ENCODE measurements at regions not wholly inside any gene's neighbourhood (a gene's known extent, or its start where the extent isn't known, plus 50 kb on each side); places are given as distances from the start of the nearest gene placed in this dataset.

DNA sequence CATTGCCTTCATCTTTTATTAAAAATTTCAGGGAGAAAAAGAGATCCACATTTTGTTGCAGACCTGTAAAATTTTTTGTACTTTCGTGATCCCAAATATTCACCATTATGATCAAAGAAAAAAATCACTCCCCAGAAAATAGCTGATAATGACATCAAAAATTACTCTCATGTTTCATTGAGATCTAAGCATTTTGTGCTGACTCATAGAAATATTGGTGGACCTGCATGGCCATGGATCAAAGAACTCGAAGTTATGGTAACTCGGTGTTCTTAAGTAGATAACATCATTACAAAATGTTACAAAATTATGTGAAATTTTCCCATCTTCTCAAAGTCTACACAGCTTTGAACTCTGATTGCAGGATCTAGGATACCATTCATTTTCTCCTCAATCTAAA, 135.8 kb downstream of the PTGER3 start:
- no peak for FAIRE-seq
- 0% methylated on average over 3 of the region's 3 CpGs for WGBS (ENCODE audit: low lambda C conversion rate)

GRCh38 chr1:70914224-70914623, 133.4 kb downstream of the PTGER3 start:
- Histone ChIP-seq H3K27me3 (ENCODE audit: control insufficient read depth in 1 of 2, insufficient read depth in 2 of 2, low read length in 2 of 2) (no peaks in the 10 kb centered on the region), H3K9ac (ENCODE audit: insufficient read depth, low read depth, low read length) (no peak overlapping the region), H3K27ac (ENCODE audit: extremely low read length, insufficient read depth, low read length) (no peak overlapping the region), H3K4me3 (replicated peaks in 1 of 3; ENCODE audit: insufficient read depth in 1 of 3, low read depth in 2 of 3, low read length in 3 of 3) (no peak overlapping the region), H3K4me2 (ENCODE audit: low read depth, low read length) (no peak overlapping the region), H2AFZ (ENCODE audit: low read length) (no peak overlapping the region), H3K79me2 (ENCODE audit: insufficient read depth, low read length) (no peaks in the 10 kb centered on the region), H3K9me3 (ENCODE audit: low read length) (peaks cover 10% of the 10 kb centered on the region; the same call in 1 of the 2 replicates), H4K20me1 (ENCODE audit: insufficient read depth, low read length) (no peaks in the 10 kb centered on the region), H3K4me1 (ENCODE audit: insufficient read depth, low read length) (no peaks in the 10 kb centered on the region), H3K36me3 (replicated peaks in 1 of 2; ENCODE audit: control insufficient read depth in 1 of 2, insufficient read depth in 2 of 2, low read length in 2 of 2) (no peaks in the 10 kb centered on the region)
- in situ Hi-C loops (cut with HindIII; ENCODE audit: extremely low pct_ligation_motif_present, low pct_unique_long_range_greater_than_20kb) = no loop called here
- DNase-seq (ENCODE audit: low spot score) (no peak), ATAC-seq (no peak), FAIRE-seq (no peak)
- POLR2A ChIA-PET = no interaction called here
- WGBS (ENCODE audit: low lambda C conversion rate) = 6% methylated on average over 1 of the region's 1 CpG
- intact Hi-C loops (cut with micrococcal nuclease; ENCODE audit: unreplicated experiment) = no loop called here
- CTCF ChIA-PET (ENCODE audit: low intra/inter-chr PET ratio, low total read pairs) = no interaction called here
- BruUV-seq (replicated peaks) = no TSS peak
- TF ChIP-seq CREB1 (IDR thresholded peaks at IDR 0.05) (0 out of 2 replicates have a peak, but pooled peaks have one; percentile 22), CREB1 (CRISPR knock-in tag; IDR thresholded peaks at IDR 0.05) (no peak), CC2D1A (CRISPR knock-in tag; IDR thresholded peaks at IDR 0.05) (no peak), ATF7 (IDR thresholded peaks at IDR 0.05) (peak; percentile 91), ATF7 (CRISPR knock-in tag; IDR thresholded peaks at IDR 0.05) (no peak)

More for the DNA sequence above, 135.8 kb downstream of the PTGER3 start:
- POLR2A ChIA-PET = no interaction called here
- Histone ChIP-seq H3K4me3 (replicated peaks in 1 of 3; ENCODE audit: insufficient read depth in 1 of 3, low read depth in 2 of 3, low read length in 3 of 3) (no peak overlapping the region), H3K27me3 (ENCODE audit: control insufficient read depth in 1 of 2, insufficient read depth in 2 of 2, low read length in 2 of 2) (no peaks in the 10 kb centered on the region), H3K36me3 (replicated peaks in 1 of 2; ENCODE audit: control insufficient read depth in 1 of 2, insufficient read depth in 2 of 2, low read length in 2 of 2) (no peaks in the 10 kb centered on the region), H2AFZ (ENCODE audit: low read length) (no peak overlapping the region), H3K79me2 (ENCODE audit: insufficient read depth, low read length) (no peaks in the 10 kb centered on the region), H4K20me1 (ENCODE audit: insufficient read depth, low read length) (no peaks in the 10 kb centered on the region), H3K9me3 (ENCODE audit: low read length) (no peaks in the 10 kb centered on the region), H3K4me2 (ENCODE audit: low read depth, low read length) (no peak overlapping the region), H3K27ac (ENCODE audit: extremely low read length, insufficient read depth, low read length) (no peak overlapping the region), H3K4me1 (ENCODE audit: insufficient read depth, low read length) (no peaks in the 10 kb centered on the region), H3K9ac (ENCODE audit: insufficient read depth, low read depth, low read length) (no peak overlapping the region)
- ATAC-seq (no peak), DNase-seq (ENCODE audit: low spot score) (no peak)
- TF ChIP-seq MAFK (conservative IDR thresholded peaks at IDR 0.05 in 1 of 2, IDR thresholded peaks at IDR 0.05 in 1 of 2; ENCODE audit: low read length in 2 of 2) (peak; percentile 68 to 87), KDM2A (CRISPR knock-in tag; IDR thresholded peaks at IDR 0.05; ENCODE audit: borderline replicate concordance, low read depth) (no peak), MAFF (IDR thresholded peaks at IDR 0.05; ENCODE audit: low read depth, low read length) (peak; percentile 83)
- intact Hi-C loops (cut with micrococcal nuclease; ENCODE audit: unreplicated experiment) (no loop called here), in situ Hi-C loops (cut with HindIII; ENCODE audit: extremely low pct_ligation_motif_present, low pct_unique_long_range_greater_than_20kb) (no loop called here)
- CTCF ChIA-PET (ENCODE audit: low intra/inter-chr PET ratio, low total read pairs) = no interaction called here
- no TSS peak for BruUV-seq (replicated peaks)
